Upper lobe of left lung (tissue), 6 donors: ENCODE measurements at regions not wholly inside any gene's neighbourhood (a gene's known extent, or its start where the extent isn't known, plus 50 kb on each side); places are given as distances from the start of the nearest gene placed in this dataset.

Source experiments
- ATAC-seq, 2 donors: fragments of 200-7000 bp; cut with Tn5 transposase; one replicate each; pipeline ENCODE4 v1.9.1; 2022; ENCODE audit warnings: mild to moderate bottlenecking in 2 of 2, moderate library complexity in 2 of 2; ENCODE audit not compliant: low FRiP score in 2 of 2
- DNase-seq, 2 donors: peaks; one replicate each; pipeline ENCODE4 v3.0.0-alpha.2; 2019 to 2020
- H3K27ac ChIP-seq, 4 donors: fragments of 200-600 bp; sonication (generic); one replicate each; pipeline ENCODE4 v1.5.1; 2016 to 2019
- H3K27me3 ChIP-seq, 4 donors: fragments of 200-600 bp; sonication (generic); one replicate each; pipeline ENCODE4 v1.5.1; 2017 to 2019
- H3K36me3 ChIP-seq, 4 donors: fragments of 200-600 bp; sonication (generic); one replicate each; pipeline ENCODE4 v1.5.1; 2016 to 2019
- H3K4me1 ChIP-seq, 4 donors: fragments of 200-600 bp; sonication (generic); one replicate each; pipeline ENCODE4 v1.5.1; 2018 to 2019
- H3K4me3 ChIP-seq, 4 donors: fragments of 200-600 bp; sonication (generic); one replicate each; pipeline ENCODE4 v1.5.1; 2017 to 2019; ENCODE audit warnings: mild to moderate bottlenecking in 2 of 4, moderate library complexity in 1 of 4
- H3K9me3 ChIP-seq, 4 donors: fragments of 200-600 bp; sonication (generic); one replicate each; pipeline ENCODE4 v1.5.1; 2018 to 2019
- CTCF ChIP-seq, 6 experiments: fragments of 450-650 bp in 4 of 6; fragments of 200-600 bp in 2 of 6; sonication (generic) in 2 of 6; IDR thresholded peaks; one replicate each; pipeline ENCODE4 v1.5.1; 2016 to 2019; ENCODE audit warnings: antibody characterized with exemption in 6 of 6
- EP300 ChIP-seq, 4 donors: sonication (generic); formaldehyde crosslinking; IDR thresholded peaks; one replicate each; pipeline ENCODE4 v1.5.1; 2017; ENCODE audit warnings: antibody characterized with exemption in 4 of 4, control low read depth in 2 of 4
- POLR2A ChIP-seq, 4 donors: fragments of 450-650 bp; IDR thresholded peaks; one replicate each; pipeline ENCODE4 v1.5.1; 2016 to 2017; ENCODE audit warnings: antibody characterized with exemption in 4 of 4, mild to moderate bottlenecking in 2 of 4
- POLR2AphosphoS5 ChIP-seq, 2 donors: sonication (generic); formaldehyde crosslinking; IDR thresholded peaks; one replicate each; pipeline ENCODE4 v1.5.1; 2017; ENCODE audit warnings: antibody characterized with exemption in 2 of 2
- WGBS, 2 donors: methylation state at CpG; one replicate each; pipeline ENCODE4 v1.1.5; 2017 to 2018; 5-methylcytosine and 5-hydroxymethylcytosine counted together
- donor health status: DM: no; HTN: no; CAD: no; lungs with moderate emphysema.
- donor health status: DM: no; HTN: yes; CAD: no; lungs with severe emphysema.

GRCh38 chr9:110104261-110104809, 103.6 kb downstream of the C9orf152 start:
- Histone ChIP-seq H3K27me3 (no peaks in the 10 kb centered on the region), H3K9me3 (no peaks in the 10 kb centered on the region), H3K27ac (peak overlapping the region; percentile 19 to 61 (median 40)), H3K36me3 (no peaks in the 10 kb centered on the region), H3K4me3 (no peak overlapping the region), H3K4me1 (peaks cover 35 to 67% (median 39%) of the 10 kb centered on the region in 4 donors)
- TF ChIP-seq POLR2A (IDR thresholded peaks at IDR 0.05) (no peak), POLR2AphosphoS5 (IDR thresholded peaks at IDR 0.05) (no peak), CTCF (IDR thresholded peaks at IDR 0.05) (no peak), EP300 (IDR thresholded peaks at IDR 0.05) (no peak)
- ATAC-seq (peak; percentile 11 to 50), DNase-seq (no peak)
- 49 to 50% methylated on average over 5 of the region's 5 CpGs for WGBS, 2 donors

GRCh38 chr9:110105107-110105506, 102.9 kb downstream of the C9orf152 start:
- Histone ChIP-seq H3K4me3 (no peak overlapping the region), H3K27ac (peak overlapping the region in 2 of 4 donors; percentile 5 to 61), H3K36me3 (no peaks in the 10 kb centered on the region), H3K4me1 (peaks cover 35 to 59% (median 37%) of the 10 kb centered on the region in 4 donors), H3K27me3 (no peaks in the 10 kb centered on the region), H3K9me3 (no peaks in the 10 kb centered on the region)
- TF ChIP-seq EP300 (IDR thresholded peaks at IDR 0.05) (no peak), CTCF (IDR thresholded peaks at IDR 0.05) (no peak), POLR2AphosphoS5 (IDR thresholded peaks at IDR 0.05) (no peak), POLR2A (IDR thresholded peaks at IDR 0.05) (no peak)
- 27 to 34% methylated on average over 2 of the region's 2 CpGs for WGBS, 2 donors
- no peak for ATAC-seq
- no peak for DNase-seq

GRCh38 chr9:110106661-110107060, 101.3 kb downstream of the C9orf152 start:
- Histone ChIP-seq H3K27ac (no peak overlapping the region), H3K4me1 (peaks cover 28 to 44% (median 34%) of the 10 kb centered on the region in 4 donors), H3K4me3 (no peak overlapping the region), H3K9me3 (no peaks in the 10 kb centered on the region), H3K27me3 (no peaks in the 10 kb centered on the region), H3K36me3 (no peaks in the 10 kb centered on the region)
- DNase-seq (no peak), ATAC-seq (no peak)
- TF ChIP-seq EP300 (IDR thresholded peaks at IDR 0.05) (no peak), POLR2AphosphoS5 (IDR thresholded peaks at IDR 0.05) (no peak), POLR2A (IDR thresholded peaks at IDR 0.05) (no peak), CTCF (IDR thresholded peaks at IDR 0.05) (no peak)
- WGBS, 2 donors: 76 to 80% methylated on average over 2 of the region's 2 CpGs

- 77 to 83% methylated on average over 7 of the region's 7 CpGs for WGBS, 2 donors
- Histone ChIP-seq H3K36me3 (no peaks in the 10 kb centered on the region), H3K9me3 (no peaks in the 10 kb centered on the region), H3K27me3 (no peaks in the 10 kb centered on the region), H3K27ac (no peak overlapping the region), H3K4me3 (no peak overlapping the region), H3K4me1 (peaks cover 9 to 25% (median 14%) of the 10 kb centered on the region in 4 donors)
- no peak for ATAC-seq
- DNase-seq: no peak
- TF ChIP-seq POLR2A (IDR thresholded peaks at IDR 0.05) (no peak), POLR2AphosphoS5 (IDR thresholded peaks at IDR 0.05) (no peak), EP300 (IDR thresholded peaks at IDR 0.05) (no peak), CTCF (IDR thresholded peaks at IDR 0.05) (no peak)
Observed at GRCh38 chr9:110109333-110110092, 98.4 kb downstream of the C9orf152 start.
